HG02678 (cell line): ENCODE measurements at regions not wholly inside any gene's neighbourhood (a gene's known extent, or its start where the extent isn't known, plus 50 kb on each side); places are given as distances from the start of the nearest gene placed in this dataset.

Experiments used
- ATAC-seq: cut with Tn5 transposase; IDR thresholded peaks from one replicate; pipeline ENCODE4 v1.9.1; 2021; ENCODE audit warnings: mild to moderate bottlenecking, moderate library complexity; ENCODE audit not compliant: unreplicated experiment

- ATAC-seq, result no peak
Observed at GRCh38 chr4:43341741-43342140, 449.2 kb downstream of the GRXCR1 start.

- ATAC-seq, result no peak
Observed at GRCh38 chr4:43343298-43343697, 450.8 kb downstream of the GRXCR1 start.

GRCh38 chr4:43345323-43345925 lies 452.9 kb downstream of the GRXCR1 start:
- ATAC-seq, result no peak

- no peak for ATAC-seq
Observed at GRCh38 chr4:43348591-43348990, 456.1 kb downstream of the GRXCR1 start.

GRCh38 chr4:43351970-43352806 lies 459.7 kb downstream of the GRXCR1 start:
- no peak for ATAC-seq

- no peak for ATAC-seq
Observed at GRCh38 chr4:43352859-43353258, 460.3 kb downstream of the GRXCR1 start.

- ATAC-seq, result no peak
Observed at GRCh38 chr4:43353552-43353951, 461.0 kb downstream of the GRXCR1 start.

GRCh38 chr4:43356786-43357185 lies 464.3 kb downstream of the GRXCR1 start:
- ATAC-seq, result no peak

GRCh38 chr4:43357252-43357974 lies 464.9 kb downstream of the GRXCR1 start:
- no peak for ATAC-seq

GRCh38 chr4:43360296-43360695 lies 467.8 kb downstream of the GRXCR1 start:
- ATAC-seq, result no peak

- no peak for ATAC-seq
Observed at GRCh38 chr4:43362875-43363636, 470.5 kb downstream of the GRXCR1 start.

- ATAC-seq, result no peak
Observed at GRCh38 chr4:43369036-43369594, 476.6 kb downstream of the GRXCR1 start.

GRCh38 chr4:43373201-43373600 lies 480.7 kb downstream of the GRXCR1 start:
- no peak for ATAC-seq

- no peak for ATAC-seq
Observed at GRCh38 chr4:43374216-43374751, 481.8 kb downstream of the GRXCR1 start.

GRCh38 chr4:43379016-43379415 lies 486.5 kb downstream of the GRXCR1 start:
- no peak for ATAC-seq

GRCh38 chr4:43380093-43380492 lies 487.6 kb downstream of the GRXCR1 start:
- no peak for ATAC-seq

GRCh38 chr4:43391069-43391468 lies 498.6 kb downstream of the GRXCR1 start:
- no peak for ATAC-seq

GRCh38 chr4:43394976-43395375 lies 502.5 kb downstream of the GRXCR1 start:
- no peak for ATAC-seq

- no peak for ATAC-seq
Observed at GRCh38 chr4:43399726-43400125, 507.2 kb downstream of the GRXCR1 start.

GRCh38 chr4:43402393-43402792 lies 509.9 kb downstream of the GRXCR1 start:
- ATAC-seq, result no peak
